ENCODE measurements at regions not wholly inside any gene's neighbourhood (a gene's known extent, or its start where the extent isn't known, plus 50 kb on each side); places are given as distances from the start of the nearest gene placed in this dataset.
"Not testable (repeated sequence)": the region's sequence is repeated elsewhere in the genome, so short reads cannot be mapped to it uniquely, and the experiment has no call there.

DNA sequence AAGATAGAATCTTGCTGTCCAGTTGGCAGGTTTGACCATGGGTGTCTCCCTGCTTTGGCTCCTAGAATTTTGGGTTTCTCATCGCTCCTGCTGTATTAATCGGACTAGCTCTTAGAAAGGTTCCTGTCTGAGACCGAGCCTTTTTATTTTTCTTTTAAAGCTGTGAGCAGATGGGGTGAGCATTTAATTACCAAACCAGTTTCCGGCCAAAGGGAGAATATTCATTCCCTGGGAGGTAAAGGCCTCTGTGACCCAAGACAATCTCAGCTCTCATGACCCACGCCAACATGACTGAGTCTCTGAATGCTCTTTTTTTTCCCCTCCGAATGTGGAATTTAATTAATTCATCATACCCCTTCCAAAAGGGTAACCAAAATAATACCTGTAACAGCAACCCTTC lies 464.7 kb upstream of the TMEM132C start:
- H3K4me3 ChIP-seq, result no peak overlapping the region
- H3K27me3 ChIP-seq, result no peaks in the 10 kb centered on the region
- WGBS, 4 donors, result 85 to 91% (median 88%) methylated on average over 6 of the region's 6 CpGs
- no peak for ATAC-seq
- DNase-seq, result no peak
- H3K4me1 ChIP-seq, result no peaks in the 10 kb centered on the region
- intact Hi-C loops (cut with DNase I), result no loop called here
- H3K36me3 ChIP-seq, result no peaks in the 10 kb centered on the region
- no peak overlapping the region for H3K27ac ChIP-seq
- TF ChIP-seq, protein P1, sequence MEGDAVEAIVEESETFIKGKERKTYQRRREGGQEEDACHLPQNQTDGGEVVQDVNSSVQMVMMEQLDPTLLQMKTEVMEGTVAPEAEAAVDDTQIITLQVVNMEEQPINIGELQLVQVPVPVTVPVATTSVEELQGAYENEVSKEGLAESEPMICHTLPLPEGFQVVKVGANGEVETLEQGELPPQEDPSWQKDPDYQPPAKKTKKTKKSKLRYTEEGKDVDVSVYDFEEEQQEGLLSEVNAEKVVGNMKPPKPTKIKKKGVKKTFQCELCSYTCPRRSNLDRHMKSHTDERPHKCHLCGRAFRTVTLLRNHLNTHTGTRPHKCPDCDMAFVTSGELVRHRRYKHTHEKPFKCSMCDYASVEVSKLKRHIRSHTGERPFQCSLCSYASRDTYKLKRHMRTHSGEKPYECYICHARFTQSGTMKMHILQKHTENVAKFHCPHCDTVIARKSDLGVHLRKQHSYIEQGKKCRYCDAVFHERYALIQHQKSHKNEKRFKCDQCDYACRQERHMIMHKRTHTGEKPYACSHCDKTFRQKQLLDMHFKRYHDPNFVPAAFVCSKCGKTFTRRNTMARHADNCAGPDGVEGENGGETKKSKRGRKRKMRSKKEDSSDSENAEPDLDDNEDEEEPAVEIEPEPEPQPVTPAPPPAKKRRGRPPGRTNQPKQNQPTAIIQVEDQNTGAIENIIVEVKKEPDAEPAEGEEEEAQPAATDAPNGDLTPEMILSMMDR (IDR thresholded peaks at IDR 0.05), result no peak
- no peak for TF ChIP-seq POLR2A (IDR thresholded peaks at IDR 0.05)
- H3K9me3 ChIP-seq, result no peaks in the 10 kb centered on the region

DNA sequence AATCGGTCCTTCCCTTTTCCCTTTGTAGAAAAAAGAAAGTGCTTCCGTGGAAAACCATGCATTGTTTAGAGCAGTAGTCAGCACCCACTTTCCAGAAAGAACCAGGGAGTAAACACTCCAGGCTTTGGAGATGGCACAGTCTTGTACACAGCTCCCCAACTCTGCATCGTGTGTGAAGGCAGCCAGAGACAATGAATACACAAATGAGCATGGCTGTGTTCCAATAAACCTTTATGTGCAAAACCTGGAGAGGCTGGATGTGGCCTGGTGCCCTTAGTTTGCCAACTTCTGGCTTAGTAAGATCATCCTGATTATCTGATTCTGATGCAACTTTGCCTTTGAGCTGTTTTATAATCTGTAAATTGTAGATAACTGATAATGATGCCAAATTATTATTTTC lies 463.4 kb upstream of the TMEM132C start:
- intact Hi-C loops (cut with DNase I), result no loop called here
- H3K9me3 ChIP-seq, result no peaks in the 10 kb centered on the region
- no peaks in the 10 kb centered on the region for H3K27me3 ChIP-seq
- H3K27ac ChIP-seq, result no peak overlapping the region
- H3K36me3 ChIP-seq, result no peaks in the 10 kb centered on the region
- TF ChIP-seq, protein P1 (IDR thresholded peaks at IDR 0.05), result no peak
- TF ChIP-seq POLR2A (IDR thresholded peaks at IDR 0.05), result no peak
- H3K4me1 ChIP-seq, result no peaks in the 10 kb centered on the region
- ATAC-seq (no peak), DNase-seq (no peak)
- WGBS, 4 donors, result 35 to 58% (median 46%) methylated on average over 3 of the region's 3 CpGs
- no peak overlapping the region for H3K4me3 ChIP-seq

DNA sequence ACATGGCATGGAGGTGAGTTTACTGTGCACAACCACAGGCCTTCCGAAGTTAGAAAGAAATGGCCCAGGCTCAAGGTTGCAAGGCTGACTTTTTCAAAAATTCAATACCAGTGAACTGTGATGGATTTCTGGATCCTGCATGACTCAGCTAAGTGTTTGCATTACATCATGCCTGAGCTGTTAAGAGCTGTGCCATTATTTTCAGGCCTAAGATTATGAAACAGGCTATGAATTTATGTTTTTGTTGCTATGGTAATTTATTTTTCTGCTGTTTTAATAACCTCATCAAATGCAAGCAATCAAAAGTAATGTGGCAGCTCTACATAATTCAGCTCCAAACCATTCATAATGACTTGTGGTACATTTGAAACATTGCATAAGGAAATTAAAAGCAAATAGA lies 457.7 kb upstream of the TMEM132C start:
- intact Hi-C loops (cut with DNase I), result no loop called here
- TF ChIP-seq, protein P1 (IDR thresholded peaks at IDR 0.05), result no peak
- TF ChIP-seq POLR2A (IDR thresholded peaks at IDR 0.05), result no peak
- DNase-seq (no peak), ATAC-seq (peak; percentile 41 to 81 (median 75))
- Histone ChIP-seq H3K27me3 (peaks cover 0 to 6% (median 0%) of the 10 kb centered on the region in 9 donors), H3K4me1 (peaks cover 0 to 18% (median 0%) of the 10 kb centered on the region in 12 donors), H3K4me3 (no peak overlapping the region), H3K36me3 (no peaks in the 10 kb centered on the region), H3K9me3 (no peaks in the 10 kb centered on the region), H3K27ac (peak overlapping the region in 6 of 12 donors; percentile 16 to 66 (median 35))
- 73 to 74% (median 73%) methylated on average over 1 of the region's 1 CpG for WGBS, 4 donors

DNA sequence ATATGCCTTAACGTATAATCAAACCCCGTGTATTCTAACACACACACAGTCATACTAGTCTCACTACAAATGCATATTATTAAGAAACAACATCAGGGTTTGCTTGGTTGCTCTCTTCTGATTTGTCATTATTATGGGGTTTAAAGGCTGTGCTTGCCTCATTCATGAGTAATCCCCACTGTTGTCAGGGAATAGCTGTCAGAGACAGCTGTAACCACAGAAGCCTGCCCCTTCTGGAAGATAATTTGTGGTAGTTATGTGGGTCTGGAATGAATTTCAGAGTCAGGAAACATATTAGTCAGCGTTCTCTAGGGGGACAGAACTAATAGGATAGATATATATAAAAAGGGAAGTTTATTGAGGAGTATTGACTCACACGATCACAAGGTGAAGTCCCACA lies 456.9 kb upstream of the TMEM132C start:
- Histone ChIP-seq H3K36me3 (no peaks in the 10 kb centered on the region), H3K27ac (peak overlapping the region in 7 of 12 donors; percentile 16 to 66 (median 35)), H3K4me1 (peaks cover 0 to 18% (median 0%) of the 10 kb centered on the region in 12 donors), H3K9me3 (no peaks in the 10 kb centered on the region), H3K27me3 (peaks cover 0 to 6% (median 0%) of the 10 kb centered on the region in 9 donors), H3K4me3 (no peak overlapping the region)
- DNase-seq (no peak), ATAC-seq (peak; percentile 66 to 94 (median 84))
- intact Hi-C loops (cut with DNase I), result no loop called here
- WGBS, 4 donors, result 62 to 72% (median 69%) methylated on average over 4 of the region's 4 CpGs
- TF ChIP-seq POLR2A (IDR thresholded peaks at IDR 0.05), result no peak
- TF ChIP-seq, protein P1 (IDR thresholded peaks at IDR 0.05), result no peak

DNA sequence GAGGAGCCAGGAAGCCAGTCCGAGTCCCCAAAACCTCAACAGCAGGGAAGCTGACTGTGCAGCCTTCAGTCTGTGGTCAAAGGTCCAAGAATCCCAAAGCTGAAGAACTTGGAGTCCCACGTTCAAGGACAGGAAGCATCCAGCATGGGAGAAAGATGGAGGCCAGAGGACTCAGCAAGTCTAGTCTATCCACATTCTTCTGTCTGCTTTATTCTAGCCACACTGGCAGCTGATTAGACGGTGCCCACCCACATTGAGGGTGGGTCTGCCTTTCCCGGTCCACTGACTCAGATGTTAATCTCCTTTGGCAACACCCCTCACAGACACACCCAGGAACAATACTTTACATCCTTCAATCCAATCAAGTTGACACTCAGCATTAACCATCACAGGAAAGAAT lies 456.5 kb upstream of the TMEM132C start:
- H3K9me3 ChIP-seq; H3K36me3 ChIP-seq; H3K4me3 ChIP-seq; intact Hi-C loops (cut with DNase I); DNase-seq; H3K27me3 ChIP-seq: not testable (repeated sequence)
- WGBS, 4 donors, result 58 to 67% (median 62%) methylated on average over 4 of the region's 4 CpGs
- ATAC-seq, result peak in 1 of 4 donors; percentile 10
- H3K27ac ChIP-seq, result peak overlapping the region in 7 of 12 donors; percentile 15 to 65 (median 28)
- H3K4me1 ChIP-seq, result peaks cover 0 to 18% (median 0%) of the 10 kb centered on the region in 12 donors

All from heart left ventricle (tissue), 16 donors.